GM12892 (cell line): ENCODE measurements at regions not wholly inside any gene's neighbourhood (a gene's known extent, or its start where the extent isn't known, plus 50 kb on each side); places are given as distances from the start of the nearest gene placed in this dataset.

Experiments used
- DNase-seq: peaks from one replicate; pipeline ENCODE4 v3.0.0; 2011; ENCODE audit not compliant: insufficient read length
- FAIRE-seq: peaks from 2 replicates; lab custom pipeline; 2011; peaks lifted over from hg19 to GRCh38; lab: Jason Lieb, UNC
- POLR2A ChIP-seq: IDR thresholded peaks from 2 replicates; pipeline ENCODE4 v1.6.1; 2011; ENCODE audit warnings: low read depth, low read length, control low read depth
- POLR2AphosphoS5 ChIP-seq: IDR thresholded peaks from 2 replicates; pipeline ENCODE4 v1.6.1; 2011; ENCODE audit warnings: low read depth, low read length, control low read depth
- TAF1 ChIP-seq: IDR thresholded peaks from 2 replicates; pipeline ENCODE4 v1.6.1; 2011; ENCODE audit warnings: low read depth, mild to moderate bottlenecking, control low read depth, low read length, borderline replicate concordance

DNA sequence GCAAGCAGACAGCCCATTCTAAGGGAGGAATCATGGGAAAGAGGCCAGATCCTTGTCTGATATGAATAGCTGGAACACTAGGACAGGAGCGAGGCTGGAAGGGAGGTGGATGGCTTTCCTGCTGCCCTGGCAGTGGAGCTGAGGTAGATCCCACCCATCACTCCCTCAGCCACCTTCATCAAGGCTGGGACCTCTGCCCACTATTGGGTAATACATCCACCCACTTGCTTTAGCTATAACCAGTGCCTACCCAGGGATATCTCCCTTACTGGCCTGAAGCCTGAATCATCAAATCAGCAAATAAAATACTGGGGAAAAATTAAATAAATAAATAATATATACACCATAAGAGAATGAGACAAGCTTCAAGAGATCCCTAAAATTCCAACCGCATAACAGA, 183.2 kb upstream of the KYNU start:
- no peak for TF ChIP-seq POLR2A
- TF ChIP-seq TAF1 = no peak
- no peak for TF ChIP-seq POLR2AphosphoS5
- no peak for DNase-seq
- no peak for FAIRE-seq

DNA sequence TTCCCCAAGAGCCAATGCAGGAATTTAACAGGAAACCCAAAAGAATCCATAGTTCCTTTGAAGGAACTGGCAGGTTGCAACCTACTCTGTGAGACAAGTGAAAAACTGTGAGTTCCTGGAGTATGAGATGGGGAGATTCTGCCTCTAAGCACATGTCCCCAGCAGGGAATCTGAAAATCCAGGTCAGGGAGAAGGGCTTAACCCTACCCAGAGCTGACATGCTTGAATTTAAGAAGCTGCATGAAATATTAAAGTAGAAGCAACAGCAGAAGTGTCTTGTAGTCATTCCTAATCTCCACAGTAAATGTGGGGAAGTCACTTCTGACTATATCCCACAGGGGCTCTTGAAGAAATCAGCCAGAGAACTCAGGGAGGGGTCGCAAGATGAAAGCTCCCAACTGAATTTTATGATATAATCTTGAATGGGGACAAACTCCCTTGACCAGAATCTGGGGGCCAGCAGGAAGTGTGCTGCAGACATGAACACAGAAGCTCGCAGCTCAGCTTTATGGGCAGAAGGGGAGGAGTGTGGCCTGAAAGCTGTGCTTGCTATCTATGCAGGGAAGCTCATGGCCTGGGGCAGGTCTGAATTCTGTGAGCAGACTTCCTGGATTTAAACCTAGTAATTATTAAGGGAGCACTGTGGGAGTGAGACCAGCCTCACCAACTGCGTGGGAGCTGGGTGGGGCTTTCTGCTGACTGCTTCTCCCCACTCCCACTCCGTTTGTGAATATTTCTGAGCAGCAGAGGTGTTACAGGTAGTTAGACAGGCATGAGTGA, 184.1 kb upstream of the KYNU start:
- DNase-seq = no peak
- FAIRE-seq = no peak
- TF ChIP-seq POLR2AphosphoS5 (no peak), TAF1 (no peak), POLR2A (no peak)

DNA sequence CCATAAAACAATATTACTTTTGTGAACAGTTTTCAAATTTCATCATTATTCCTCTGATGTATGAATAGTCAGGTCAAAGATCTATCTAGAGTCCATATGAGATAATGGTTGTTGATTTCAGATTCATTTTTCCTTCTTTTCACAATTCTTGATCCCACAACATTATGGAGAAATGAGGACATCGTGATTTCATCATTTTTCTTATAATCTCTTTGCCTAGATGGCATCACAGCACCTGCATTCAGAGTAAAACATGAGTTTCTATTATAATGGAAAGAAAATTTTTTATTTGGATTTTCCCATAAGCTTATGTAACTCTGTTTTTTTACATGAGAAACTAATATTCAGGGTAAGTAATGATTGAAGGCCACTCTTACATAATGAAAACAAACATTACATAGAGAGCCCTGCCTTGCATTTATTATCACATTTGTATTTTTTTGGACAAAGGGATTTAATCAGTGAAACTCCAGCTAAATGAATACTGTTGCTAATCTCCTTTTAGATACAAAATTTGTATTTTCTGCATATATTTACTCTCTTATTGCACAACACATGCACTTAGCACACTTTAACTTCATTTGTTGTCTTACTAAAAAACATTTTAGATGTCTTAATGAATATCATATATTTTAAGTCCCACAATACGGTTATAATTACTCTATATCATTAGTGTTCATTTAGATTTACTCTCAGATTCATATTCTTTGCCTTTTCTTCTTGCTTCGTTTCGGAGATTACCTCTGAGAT, 188.4 kb upstream of the KYNU start:
- TF ChIP-seq POLR2AphosphoS5 = no peak
- TF ChIP-seq POLR2A = no peak
- TF ChIP-seq TAF1 = no peak
- DNase-seq (no peak), FAIRE-seq (no peak)

DNA sequence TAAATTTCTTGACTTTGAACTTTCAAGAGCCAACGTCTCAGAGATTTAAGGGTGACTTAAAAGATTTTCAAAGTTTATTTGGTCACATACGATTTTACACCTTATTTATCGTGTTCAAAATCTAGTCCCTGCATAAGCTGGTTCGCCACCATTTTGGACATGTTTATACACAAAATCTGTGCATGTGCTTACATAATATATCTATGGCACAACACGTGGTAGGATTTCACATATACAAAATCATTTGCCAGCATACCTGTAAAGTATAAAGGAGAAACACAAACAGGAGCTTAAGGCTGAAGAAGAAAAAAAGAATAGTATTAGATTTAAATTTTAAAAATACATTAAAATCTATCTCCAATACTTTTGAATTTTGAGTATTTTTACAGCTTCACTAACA, 190.0 kb upstream of the KYNU start:
- no peak for DNase-seq
- FAIRE-seq = no peak
- TF ChIP-seq POLR2AphosphoS5 = no peak
- no peak for TF ChIP-seq POLR2A
- no peak for TF ChIP-seq TAF1

DNA sequence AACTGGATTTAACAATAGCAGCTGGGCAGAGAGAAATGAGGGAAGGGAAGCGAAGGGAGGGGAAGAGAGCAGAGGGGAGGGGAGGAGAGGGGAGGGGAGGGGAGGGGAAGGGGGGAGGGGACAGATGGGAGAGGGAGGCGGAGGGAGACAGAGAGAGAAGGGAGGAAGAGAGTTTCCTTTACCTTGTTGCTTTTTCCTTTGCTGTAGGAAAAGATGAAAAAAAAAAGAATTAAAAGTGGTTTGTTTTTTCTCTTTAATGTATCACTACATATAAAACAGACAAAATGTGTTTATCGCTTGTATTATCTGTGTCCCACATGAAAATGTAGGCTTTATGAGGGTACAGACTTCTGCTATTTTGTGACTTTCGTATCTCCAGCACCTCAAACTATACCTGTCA, 190.4 kb upstream of the KYNU start:
- DNase-seq = no peak
- no peak for FAIRE-seq
- TF ChIP-seq POLR2AphosphoS5 = no peak
- TF ChIP-seq TAF1 = no peak
- TF ChIP-seq POLR2A = no peak

DNA sequence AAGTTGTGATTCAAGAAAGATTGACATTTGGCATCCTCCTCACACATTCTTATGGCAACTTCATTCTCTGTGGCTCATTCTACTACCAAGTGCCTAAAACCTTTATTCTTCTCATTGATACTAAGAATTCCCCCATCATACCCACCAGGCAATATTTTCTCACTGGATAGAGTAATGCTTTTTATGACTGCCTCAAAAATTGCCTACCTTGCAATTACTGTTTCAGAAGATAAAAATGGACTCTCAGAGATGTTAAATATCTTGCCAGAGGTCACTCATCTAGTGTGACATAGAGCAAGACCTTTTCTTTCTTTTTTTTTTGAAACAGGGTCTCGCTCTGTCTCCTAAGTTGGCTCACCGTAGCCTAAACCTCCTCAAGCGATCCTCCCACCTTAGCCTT, 192.8 kb upstream of the KYNU start:
- DNase-seq (no peak), FAIRE-seq (no peak)
- TF ChIP-seq POLR2A = no peak
- TF ChIP-seq TAF1 = no peak
- no peak for TF ChIP-seq POLR2AphosphoS5

DNA sequence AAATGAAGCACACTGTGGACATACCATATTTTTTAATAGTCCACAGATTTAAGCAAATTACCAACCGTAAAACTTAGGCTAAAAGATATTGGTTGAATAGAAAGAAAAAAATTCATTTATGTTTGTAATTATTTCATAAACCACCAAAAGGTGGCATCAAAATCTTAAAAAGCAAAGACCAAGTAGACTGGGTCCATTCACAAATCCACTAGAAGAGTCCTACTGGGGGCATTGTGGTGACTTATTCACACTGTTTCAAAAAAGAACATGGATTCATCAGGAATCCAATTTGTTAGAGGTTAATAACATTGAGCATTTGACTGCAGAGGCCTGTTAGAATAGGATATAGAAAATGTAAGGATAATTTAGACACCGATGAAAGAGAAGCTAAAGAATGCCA, 194.9 kb upstream of the KYNU start:
- DNase-seq (no peak), FAIRE-seq (no peak)
- TF ChIP-seq POLR2A (no peak), TAF1 (no peak), POLR2AphosphoS5 (no peak)

DNA sequence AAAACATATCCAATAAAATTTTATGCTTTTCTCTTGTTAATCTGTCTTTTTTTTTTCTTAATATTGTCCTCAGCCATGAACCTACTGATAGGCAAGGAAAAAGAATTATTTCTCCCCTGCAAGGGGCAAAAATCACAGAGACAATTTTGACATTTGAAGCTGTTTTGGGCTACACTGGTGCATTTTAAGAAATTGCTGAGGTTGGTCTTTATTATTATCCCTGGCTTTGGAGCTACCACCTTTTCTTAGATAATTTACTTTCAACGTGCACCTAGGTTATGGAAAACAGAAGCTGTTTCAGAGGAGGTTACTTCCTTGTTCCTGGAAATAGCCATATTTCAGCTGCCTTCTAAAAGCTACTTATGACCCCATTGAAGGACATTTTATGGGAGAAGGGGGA, 195.5 kb upstream of the KYNU start:
- TF ChIP-seq POLR2A = no peak
- TF ChIP-seq TAF1 = no peak
- no peak for TF ChIP-seq POLR2AphosphoS5

DNA sequence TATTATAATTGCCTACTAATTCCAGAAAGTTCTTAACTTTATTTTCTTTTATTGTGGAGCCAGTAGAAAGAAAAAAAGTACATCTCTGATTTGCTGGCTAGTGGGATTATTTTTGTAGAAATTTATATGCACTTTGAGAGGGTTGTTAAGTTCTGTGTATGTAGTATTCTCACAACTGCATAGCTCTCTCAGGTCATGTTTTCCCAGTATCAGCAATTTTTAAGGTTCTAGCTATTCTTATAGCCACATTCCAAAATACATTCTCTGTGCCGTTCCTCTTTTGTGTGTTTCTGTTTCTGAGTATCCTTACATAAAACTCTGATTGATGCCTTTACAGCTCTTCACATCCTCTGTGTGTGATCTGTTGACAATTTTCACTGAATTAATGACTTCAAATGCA, 199.3 kb upstream of the KYNU start:
- TF ChIP-seq POLR2A = no peak
- no peak for TF ChIP-seq TAF1
- no peak for TF ChIP-seq POLR2AphosphoS5
- FAIRE-seq = no peak

More for the DNA sequence above, 195.5 kb upstream of the KYNU start:
- no peak for FAIRE-seq
- DNase-seq = no peak

DNA sequence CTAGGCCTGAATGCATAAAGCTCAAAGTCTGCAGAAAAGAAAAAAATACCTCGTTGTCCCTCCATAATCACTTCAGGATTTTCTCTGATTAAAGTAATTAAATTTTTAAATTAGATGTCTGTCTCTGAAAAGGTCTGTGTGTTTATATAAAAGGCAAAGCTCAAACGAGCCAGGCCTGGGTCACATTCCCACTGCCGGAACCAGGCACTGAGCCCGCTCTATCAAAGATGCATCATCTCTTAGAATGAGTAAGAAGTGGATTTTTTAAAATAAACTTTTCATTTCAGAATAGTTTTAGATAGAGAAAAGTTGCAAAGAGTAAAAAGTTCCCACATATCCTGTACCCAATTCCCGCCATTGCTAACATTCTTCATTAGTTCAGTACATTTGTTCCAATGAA, 202.1 kb upstream of the KYNU start:
- DNase-seq (no peak), FAIRE-seq (no peak)
- no peak for TF ChIP-seq POLR2AphosphoS5

More for the DNA sequence above, 199.3 kb upstream of the KYNU start:
- no peak for DNase-seq

DNA sequence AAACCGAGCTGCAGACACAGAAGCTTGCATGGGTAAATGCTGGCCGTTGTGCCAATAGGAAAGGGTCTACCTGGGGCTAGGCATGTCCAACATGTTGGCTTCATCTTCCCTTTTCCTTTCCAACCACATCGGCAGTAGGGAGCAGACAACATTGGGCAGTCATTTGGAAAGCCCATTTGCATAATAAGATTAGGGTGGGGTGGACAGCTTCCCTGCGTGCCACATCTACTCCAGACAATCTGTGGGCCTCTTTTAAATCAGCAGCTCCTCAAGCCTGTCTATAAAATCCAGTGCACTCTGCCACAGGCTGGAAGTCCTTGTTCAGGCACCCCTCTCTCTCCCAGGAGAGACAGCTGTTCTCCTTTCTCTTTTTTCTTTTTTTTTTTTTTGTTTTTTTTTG, 203.6 kb upstream of the KYNU start:
- FAIRE-seq = no peak
- DNase-seq = no peak
- no peak for TF ChIP-seq POLR2AphosphoS5
- no peak for TF ChIP-seq POLR2A
- no peak for TF ChIP-seq TAF1

DNA sequence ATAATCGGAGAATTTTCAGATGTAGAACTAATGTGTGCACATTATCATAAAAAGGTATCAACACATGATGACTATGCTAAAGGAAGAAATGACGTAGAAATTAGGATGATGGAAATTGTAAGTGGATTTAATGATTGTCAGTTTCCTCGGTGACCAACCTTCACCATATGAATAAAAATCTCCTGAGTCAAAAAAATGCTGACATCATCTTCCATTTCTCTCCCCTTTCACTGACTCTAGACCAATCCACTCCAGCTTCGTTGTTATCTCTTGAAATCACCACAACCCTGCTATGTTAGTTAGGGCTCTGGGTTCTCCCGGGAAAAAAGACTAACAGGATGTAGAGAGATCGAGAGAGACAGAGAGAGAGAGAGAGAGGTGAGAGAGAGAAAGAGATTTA, 204.8 kb upstream of the KYNU start:
- TF ChIP-seq POLR2AphosphoS5 (no peak), POLR2A (no peak), TAF1 (no peak)
- DNase-seq = no peak
- FAIRE-seq = no peak
